PFSK-1 (cell line): ENCODE measurements at regions not wholly inside any gene's neighbourhood (a gene's known extent, or its start where the extent isn't known, plus 50 kb on each side); places are given as distances from the start of the nearest gene placed in this dataset.

Experiments
- FOXP2 ChIP-seq: optimal IDR thresholded peaks from 2 replicates; pipeline ENCODE3; 2011; ENCODE audit warnings: borderline replicate concordance, control low read depth, inconsistent platforms; ENCODE audit not compliant: insufficient read depth; ENCODE audit errors: extremely low read length, extremely low read depth
- POLR2AphosphoS5 ChIP-seq: IDR thresholded peaks from 2 replicates; pipeline ENCODE4 v1.6.1; 2012; ENCODE audit warnings: low read depth, mild to moderate bottlenecking, control low read depth, low read length, moderate library complexity
- REST ChIP-seq, 2 experiments: IDR thresholded peaks; 2 replicates each; pipeline versions ENCODE4 v1.6.1 to v1.8.0; 2011 to 2012; ENCODE audit warnings: low read depth in 2 of 2, low read length in 2 of 2, control low read depth in 1 of 2, inconsistent platforms in 1 of 2, mild to moderate bottlenecking in 1 of 2, moderate library complexity in 1 of 2; ENCODE audit not compliant: insufficient read depth in 1 of 2
- SIN3A ChIP-seq: IDR thresholded peaks from 2 replicates; pipeline ENCODE4 v1.6.1; 2012; ENCODE audit warnings: mild to moderate bottlenecking, low read length, moderate library complexity, borderline replicate concordance; ENCODE audit not compliant: insufficient read depth
- TAF1 ChIP-seq: IDR thresholded peaks from 2 replicates; pipeline ENCODE4 v1.6.1; 2012; ENCODE audit warnings: low read length, control low read depth, borderline replicate concordance; ENCODE audit not compliant: insufficient read depth

GRCh38 chr5:165375201-165375600 is 1869.8 kb downstream of the MAT2B start:
- TF ChIP-seq REST (IDR thresholded peaks at IDR 0.05; ENCODE audit: insufficient read depth in 1 of 2, low read depth in 2 of 2, low read length in 2 of 2) (no peak), POLR2AphosphoS5 (no peak), SIN3A (no peak), TAF1 (no peak), FOXP2 (no peak)
